ENCODE measurements at regions not wholly inside any gene's neighbourhood (a gene's known extent, or its start where the extent isn't known, plus 50 kb on each side); places are given as distances from the start of the nearest gene placed in this dataset.

DNA sequence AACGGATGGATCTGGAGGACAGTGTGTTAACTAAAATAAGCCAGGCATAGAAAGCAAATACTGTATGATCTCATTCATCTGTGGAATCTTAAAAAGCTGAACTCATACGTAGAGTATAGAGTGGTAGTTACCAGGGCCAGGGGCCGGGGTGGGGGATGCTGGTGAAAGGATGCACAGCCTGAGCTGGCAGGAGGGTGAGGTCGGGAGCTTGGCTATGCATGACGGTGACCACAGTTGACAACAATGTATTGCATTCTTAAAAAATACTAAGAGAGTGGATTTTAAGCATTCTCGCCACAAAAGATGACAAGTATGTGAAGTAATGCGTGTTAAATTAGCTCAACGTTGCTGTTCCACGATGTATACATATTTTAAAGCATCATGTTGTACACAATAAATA, 351.3 kb downstream of the TMEM121 start:
- no peak for DNase-seq (ENCODE audit: low spot score in 2 of 2)
- no peaks in the 10 kb centered on the region for H3K36me3 ChIP-seq

DNA sequence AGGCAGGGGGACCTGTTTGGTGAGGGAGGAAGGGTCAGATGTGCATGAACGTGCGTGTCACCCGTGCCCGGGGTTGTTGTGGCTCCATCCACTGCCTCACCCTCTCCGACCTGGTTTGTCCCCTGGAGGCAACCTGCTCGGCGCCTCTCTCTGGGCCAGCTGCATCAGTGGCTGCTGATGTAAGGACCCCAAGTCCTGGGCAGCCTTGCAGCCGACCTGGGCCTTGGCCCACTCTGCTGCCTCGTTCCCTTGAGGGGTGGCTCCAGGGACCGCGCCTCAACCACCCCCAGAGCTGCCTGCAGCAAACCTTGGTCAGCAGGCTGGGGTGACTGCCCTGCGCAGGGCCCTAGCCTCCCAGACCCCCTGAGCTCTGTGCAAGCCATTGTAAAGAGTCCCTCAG, 351.7 kb downstream of the TMEM121 start:
- Histone ChIP-seq H3K9me3 (no peaks in the 10 kb centered on the region), H3K36me3 (no peaks in the 10 kb centered on the region), H3K4me1 (no peaks in the 10 kb centered on the region), H3K4me3 (no peak overlapping the region), H3K27ac (no peak overlapping the region), H3K27me3 (peaks cover 15% of the 10 kb centered on the region)
- 87% methylated on average over 12 of the region's 12 CpGs for WGBS
- peak; percentile 46 to 76 for DNase-seq (ENCODE audit: low spot score in 2 of 2)
- TF ChIP-seq POLR2AphosphoS5 (IDR thresholded peaks at IDR 0.05): no peak
- no peak for TF ChIP-seq EP300 (IDR thresholded peaks at IDR 0.05)
- no peak for TF ChIP-seq POLR2A (IDR thresholded peaks at IDR 0.05)
- TF ChIP-seq, protein P1, sequence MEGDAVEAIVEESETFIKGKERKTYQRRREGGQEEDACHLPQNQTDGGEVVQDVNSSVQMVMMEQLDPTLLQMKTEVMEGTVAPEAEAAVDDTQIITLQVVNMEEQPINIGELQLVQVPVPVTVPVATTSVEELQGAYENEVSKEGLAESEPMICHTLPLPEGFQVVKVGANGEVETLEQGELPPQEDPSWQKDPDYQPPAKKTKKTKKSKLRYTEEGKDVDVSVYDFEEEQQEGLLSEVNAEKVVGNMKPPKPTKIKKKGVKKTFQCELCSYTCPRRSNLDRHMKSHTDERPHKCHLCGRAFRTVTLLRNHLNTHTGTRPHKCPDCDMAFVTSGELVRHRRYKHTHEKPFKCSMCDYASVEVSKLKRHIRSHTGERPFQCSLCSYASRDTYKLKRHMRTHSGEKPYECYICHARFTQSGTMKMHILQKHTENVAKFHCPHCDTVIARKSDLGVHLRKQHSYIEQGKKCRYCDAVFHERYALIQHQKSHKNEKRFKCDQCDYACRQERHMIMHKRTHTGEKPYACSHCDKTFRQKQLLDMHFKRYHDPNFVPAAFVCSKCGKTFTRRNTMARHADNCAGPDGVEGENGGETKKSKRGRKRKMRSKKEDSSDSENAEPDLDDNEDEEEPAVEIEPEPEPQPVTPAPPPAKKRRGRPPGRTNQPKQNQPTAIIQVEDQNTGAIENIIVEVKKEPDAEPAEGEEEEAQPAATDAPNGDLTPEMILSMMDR (IDR thresholded peaks at IDR 0.05): no peak

More for the DNA sequence above, 351.3 kb downstream of the TMEM121 start:
- Histone ChIP-seq H3K4me1 (no peaks in the 10 kb centered on the region), H3K27me3 (peaks cover 15% of the 10 kb centered on the region), H3K4me3 (no peak overlapping the region), H3K27ac (no peak overlapping the region), H3K9me3 (no peaks in the 10 kb centered on the region)
- no peak for TF ChIP-seq POLR2AphosphoS5 (IDR thresholded peaks at IDR 0.05)
- TF ChIP-seq, protein P1 (IDR thresholded peaks at IDR 0.05): no peak
- 83% methylated on average over 9 of the region's 9 CpGs for WGBS

DNA sequence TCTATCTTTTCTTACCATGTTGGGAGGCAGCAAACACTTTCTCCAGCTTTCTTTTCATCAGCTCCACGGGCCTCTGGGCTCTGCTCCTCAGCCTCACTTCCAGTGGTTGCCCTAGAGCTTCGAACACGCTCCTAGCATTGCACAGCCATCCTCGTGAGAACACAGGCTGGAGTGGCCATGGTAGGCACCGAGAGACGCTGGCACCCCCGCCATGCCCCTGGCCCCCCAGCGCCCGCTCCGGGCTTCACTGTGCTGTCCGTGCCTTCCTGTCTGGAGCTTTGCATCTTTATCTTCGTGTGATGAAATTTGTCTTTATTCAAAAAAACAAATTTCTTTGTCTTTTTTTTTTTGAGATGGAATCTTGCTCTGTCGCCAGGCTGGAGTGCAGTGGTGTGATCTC, 352.2 kb downstream of the TMEM121 start:
- Histone ChIP-seq H3K4me1 (no peaks in the 10 kb centered on the region), H3K9me3 (no peaks in the 10 kb centered on the region), H3K27me3 (peaks cover 15% of the 10 kb centered on the region), H3K27ac (no peak overlapping the region), H3K36me3 (no peaks in the 10 kb centered on the region), H3K4me3 (no peak overlapping the region)
- WGBS: 88% methylated on average over 13 of the region's 13 CpGs
- peak; percentile 34 to 43 for DNase-seq (ENCODE audit: low spot score in 2 of 2)
- TF ChIP-seq POLR2A (IDR thresholded peaks at IDR 0.05) (no peak), EP300 (IDR thresholded peaks at IDR 0.05) (no peak), POLR2AphosphoS5 (IDR thresholded peaks at IDR 0.05) (no peak)
- TF ChIP-seq, protein P1 (IDR thresholded peaks at IDR 0.05): no peak

DNA sequence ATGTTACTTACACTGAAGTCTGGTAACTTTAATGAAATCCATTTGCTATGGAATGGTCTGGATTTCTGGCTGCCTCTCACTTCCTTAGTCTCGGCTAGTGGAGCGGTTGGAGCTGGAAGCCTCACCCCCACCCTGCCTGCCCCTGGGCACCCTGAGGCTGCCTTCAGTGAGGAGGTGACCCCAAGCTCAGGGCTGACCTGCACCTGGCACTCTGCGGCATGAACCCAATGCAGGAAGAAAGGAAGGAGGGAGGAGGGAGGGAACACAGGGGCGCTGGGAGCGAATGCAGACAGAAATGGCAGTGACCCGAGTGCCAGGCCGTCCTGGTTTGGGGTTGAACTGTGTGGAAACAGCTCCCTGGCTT, 353.1 kb downstream of the TMEM121 start:
- Histone ChIP-seq H3K4me1 (no peaks in the 10 kb centered on the region), H3K27me3 (peaks cover 15% of the 10 kb centered on the region), H3K36me3 (no peaks in the 10 kb centered on the region), H3K27ac (no peak overlapping the region), H3K9me3 (no peaks in the 10 kb centered on the region), H3K4me3 (no peak overlapping the region)
- TF ChIP-seq, protein P1 (IDR thresholded peaks at IDR 0.05): no peak
- TF ChIP-seq EP300 (IDR thresholded peaks at IDR 0.05): no peak
- TF ChIP-seq POLR2AphosphoS5 (IDR thresholded peaks at IDR 0.05): no peak
- no peak for TF ChIP-seq POLR2A (IDR thresholded peaks at IDR 0.05)
- WGBS: 61% methylated on average over 7 of the region's 7 CpGs
- peak in 1 of 2 donors; percentile 21 for DNase-seq (ENCODE audit: low spot score in 2 of 2)

DNA sequence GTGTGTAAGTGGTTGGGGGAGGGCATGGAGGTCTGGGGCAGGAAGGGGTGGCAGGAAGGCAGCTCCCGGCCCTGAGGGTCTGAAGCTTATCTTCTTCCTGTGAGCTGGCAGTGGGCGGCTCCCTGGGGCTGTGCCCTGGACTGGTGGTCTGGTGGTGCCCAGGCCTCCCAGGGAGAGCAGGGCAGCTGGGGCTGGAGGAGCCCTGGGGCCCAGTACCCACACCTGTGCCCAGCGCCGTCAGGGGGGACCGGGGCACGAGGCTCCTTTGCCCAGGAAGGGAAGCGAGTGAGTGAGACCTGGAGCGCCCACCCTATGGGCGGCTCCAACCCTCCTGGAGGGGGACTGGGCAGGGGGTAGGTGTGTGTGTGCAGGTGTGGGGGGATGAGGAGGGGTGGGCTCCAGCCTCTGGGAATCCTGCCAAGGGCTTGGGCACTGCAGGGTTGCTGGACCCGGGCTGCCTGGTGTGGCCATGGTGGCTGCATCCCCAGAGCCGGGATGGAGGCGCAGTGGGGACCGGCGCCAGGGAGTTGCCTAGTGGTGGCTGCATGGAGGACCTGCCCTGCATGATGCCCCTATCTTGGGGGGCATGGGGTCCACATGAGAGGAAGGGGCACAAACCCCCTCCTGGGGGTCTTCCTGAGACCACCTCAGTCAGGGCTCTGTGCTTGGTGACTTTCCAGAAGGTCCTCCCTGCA, 353.6 kb downstream of the TMEM121 start:
- no peaks in the 10 kb centered on the region for H3K9me3 ChIP-seq
- TF ChIP-seq, protein P1 (IDR thresholded peaks at IDR 0.05): no peak
- TF ChIP-seq POLR2AphosphoS5 (IDR thresholded peaks at IDR 0.05) (no peak), POLR2A (IDR thresholded peaks at IDR 0.05) (no peak), EP300 (IDR thresholded peaks at IDR 0.05) (no peak)
- H3K4me1 ChIP-seq: no peaks in the 10 kb centered on the region
- peak; percentile 41 to 78 for DNase-seq (ENCODE audit: low spot score in 2 of 2)
- H3K27me3 ChIP-seq: peaks cover 15% of the 10 kb centered on the region
- H3K4me3 ChIP-seq: no peak overlapping the region
- H3K36me3 ChIP-seq: no peaks in the 10 kb centered on the region
- 68% methylated on average over 2 of the region's 14 CpGs for WGBS
- H3K27ac ChIP-seq: no peak overlapping the region
